Endothelial cell (in vitro differentiated cells): ENCODE measurements at regions not wholly inside any gene's neighbourhood (a gene's known extent, or its start where the extent isn't known, plus 50 kb on each side); places are given as distances from the start of the nearest gene placed in this dataset.

Source experiments
- DNase-seq: peaks from one replicate; pipeline ENCODE4 v3.0.0; 2021; ENCODE audit warnings: low spot score
- H3K27ac Mint-ChIP-seq: one replicate; pipeline ENCODE4 v1.8.0; 2021; ENCODE audit warnings: mixed read lengths, inconsistent platforms; ENCODE audit not compliant: unreplicated experiment
- H3K27me3 Mint-ChIP-seq: one replicate; pipeline ENCODE4 v1.8.0; 2021; ENCODE audit warnings: mild to moderate bottlenecking, moderate library complexity, mixed read lengths, inconsistent platforms; ENCODE audit not compliant: unreplicated experiment
- H3K36me3 Mint-ChIP-seq: one replicate; pipeline ENCODE4 v1.8.0; 2021; ENCODE audit warnings: mild to moderate bottlenecking, low read depth, mixed read lengths, inconsistent platforms; ENCODE audit not compliant: unreplicated experiment
- H3K4me1 Mint-ChIP-seq: one replicate; pipeline ENCODE4 v1.8.0; 2021; ENCODE audit warnings: mild to moderate bottlenecking, mixed read lengths, inconsistent platforms; ENCODE audit not compliant: unreplicated experiment
- H3K4me3 Mint-ChIP-seq: one replicate; pipeline ENCODE4 v1.8.0; 2021; ENCODE audit warnings: mild to moderate bottlenecking, mixed read lengths, inconsistent platforms; ENCODE audit not compliant: unreplicated experiment
- H3K9me3 Mint-ChIP-seq: one replicate; pipeline ENCODE4 v1.8.0; 2021; ENCODE audit warnings: mixed read lengths, inconsistent platforms; ENCODE audit not compliant: unreplicated experiment
- CTCF ChIP-seq: fragments of 200-600 bp; sonication (generic); IDR thresholded peaks from one replicate; pipeline ENCODE4 v1.5.0; 2021; ENCODE audit warnings: antibody characterized with exemption; ENCODE audit not compliant: unreplicated experiment

DNA sequence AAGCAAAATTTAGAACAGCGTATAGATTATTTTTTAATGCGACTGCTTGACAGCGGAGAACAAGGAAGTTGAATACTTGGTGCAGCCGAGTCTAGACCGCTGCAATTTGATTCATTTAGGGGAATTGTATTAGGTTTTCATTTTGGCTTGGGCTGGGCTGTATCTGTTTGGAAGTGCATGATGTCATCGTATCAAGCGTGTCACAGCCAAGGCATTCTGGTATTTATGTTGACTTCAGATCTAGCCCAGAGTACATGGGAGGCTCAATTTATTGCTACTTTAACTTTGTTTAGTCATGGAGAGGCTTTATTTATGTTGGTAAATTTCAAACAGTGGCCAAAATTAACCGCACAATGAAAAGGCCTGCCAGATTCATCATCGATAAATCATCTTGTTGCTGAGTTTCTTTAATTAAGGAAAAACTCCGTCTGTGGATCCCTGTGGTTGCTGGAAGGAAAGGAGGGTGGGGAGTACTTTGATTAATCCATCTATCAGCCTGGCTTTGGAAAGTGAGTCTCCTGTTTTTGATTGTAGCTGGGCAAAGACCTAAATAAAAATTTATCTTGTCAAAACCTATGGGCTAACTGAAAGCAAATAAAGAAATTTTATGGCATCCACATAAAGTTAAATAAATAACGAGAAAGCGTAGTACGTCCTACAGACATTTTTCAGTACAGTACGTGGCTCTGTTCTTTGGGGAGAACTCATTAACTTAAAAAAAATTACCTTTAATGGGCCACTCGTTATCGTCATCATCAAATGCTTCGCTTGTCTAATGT lies 230.4 kb upstream of the SPRED2 start:
- no peaks in the 10 kb centered on the region for H3K27me3 Mint-ChIP-seq
- TF ChIP-seq CTCF: no peak
- no peak for DNase-seq
- H3K4me1 Mint-ChIP-seq: no peaks in the 10 kb centered on the region
- no peaks in the 10 kb centered on the region for H3K9me3 Mint-ChIP-seq
- H3K4me3 Mint-ChIP-seq: no peak overlapping the region
- H3K27ac Mint-ChIP-seq: no peak overlapping the region
- H3K36me3 Mint-ChIP-seq: no peaks in the 10 kb centered on the region

GRCh38 chr2:65661980-65662653 lies 229.7 kb upstream of the SPRED2 start:
- Mint-ChIP-seq H3K36me3 (no peaks in the 10 kb centered on the region), H3K27ac (no peak overlapping the region), H3K4me1 (no peaks in the 10 kb centered on the region), H3K9me3 (no peaks in the 10 kb centered on the region), H3K4me3 (no peak overlapping the region), H3K27me3 (no peaks in the 10 kb centered on the region)
- TF ChIP-seq CTCF: no peak
- no peak for DNase-seq

GRCh38 chr2:65660340-65660739 lies 227.9 kb upstream of the SPRED2 start:
- DNase-seq: no peak
- no peaks in the 10 kb centered on the region for H3K36me3 Mint-ChIP-seq
- no peak overlapping the region for H3K4me3 Mint-ChIP-seq
- no peak overlapping the region for H3K27ac Mint-ChIP-seq
- H3K9me3 Mint-ChIP-seq: no peaks in the 10 kb centered on the region
- no peak for TF ChIP-seq CTCF
- H3K27me3 Mint-ChIP-seq: no peaks in the 10 kb centered on the region
- no peaks in the 10 kb centered on the region for H3K4me1 Mint-ChIP-seq

DNA sequence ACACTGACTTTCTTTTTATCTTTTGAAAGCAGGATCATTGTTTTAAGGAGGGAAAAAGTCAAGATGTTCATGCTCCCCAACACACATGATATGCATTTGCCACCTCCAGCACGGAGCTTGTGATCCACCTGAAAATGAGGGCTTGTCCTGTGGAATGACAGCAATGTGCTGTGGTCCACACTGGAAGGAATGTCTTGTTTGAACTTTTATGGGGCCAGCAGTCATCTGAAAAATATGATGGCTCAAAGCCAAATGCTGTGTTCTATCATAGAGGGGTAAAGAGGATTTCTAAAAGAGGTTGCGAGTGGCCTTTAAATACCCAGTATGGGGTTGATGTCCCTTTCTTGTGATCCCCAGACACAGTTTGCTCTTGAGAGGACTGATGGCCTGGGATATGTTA lies 226.5 kb upstream of the SPRED2 start:
- H3K4me3 Mint-ChIP-seq: no peak overlapping the region

More for the DNA sequence above, 226.5 kb upstream of the SPRED2 start:
- H3K9me3 Mint-ChIP-seq: no peaks in the 10 kb centered on the region
- no peaks in the 10 kb centered on the region for H3K36me3 Mint-ChIP-seq
- H3K4me1 Mint-ChIP-seq: no peaks in the 10 kb centered on the region
- H3K27me3 Mint-ChIP-seq: no peaks in the 10 kb centered on the region
- TF ChIP-seq CTCF: no peak
- no peak for DNase-seq
- H3K27ac Mint-ChIP-seq: no peak overlapping the region
